SK-N-SH (cell line): ENCODE measurements at regions not wholly inside any gene's neighbourhood (a gene's known extent, or its start where the extent isn't known, plus 50 kb on each side); places are given as distances from the start of the nearest gene placed in this dataset.

Experiments
- CTCF ChIA-PET: fragments of 300-600, 350-600 bp; formaldehyde crosslinking; extraction: SDS; loops from one replicate; lab custom pipeline; 2021; lab: Yijun Ruan, JAX
- POLR2A ChIA-PET: fragments of 350-600 bp; sonication (Branson Sonifier 250); formaldehyde crosslinking; extraction: SDS; loops from one replicate; lab custom pipeline; 2020; ENCODE audit warnings: antibody characterized with exemption, inconsistent platforms; lab: Yijun Ruan, JAX
- DNase-seq: peaks from one replicate; pipeline ENCODE4 v3.0.0; 2012
- H2AFZ ChIP-seq: fragments of 200-600 bp; sonication (generic); 2 replicates; pipeline ENCODE4 v1.8.1; 2016; ENCODE audit warnings: antibody characterized with exemption, mild to moderate bottlenecking, low read depth
- H3F3A ChIP-seq: fragments of 200-600 bp; sonication (generic); replicated peaks from 2 replicates; pipeline ENCODE3; 2016; ENCODE audit warnings: antibody characterized with exemption, mild to moderate bottlenecking; ENCODE audit not compliant: insufficient read depth
- H3K27ac ChIP-seq, 2 experiments: fragments of 200-500 bp in 1 of 2; fragments of 200-600 bp in 1 of 2; sonication (Bioruptor generic) in 1 of 2; sonication (generic), shearing (Covaris generic) in 1 of 2; 2 replicates each; pipeline versions ENCODE4 v1.5.1 to v1.6.1; 2014 to 2016; ENCODE audit warnings: low read depth in 2 of 2, inconsistent platforms in 1 of 2, low read length in 1 of 2, mild to moderate bottlenecking in 1 of 2, mixed read lengths in 1 of 2
- H3K27me3 ChIP-seq: fragments of 200-600 bp; sonication (generic), shearing (Covaris generic); 2 replicates; pipeline ENCODE4 v1.6.1; 2016; ENCODE audit warnings: mixed run types; ENCODE audit not compliant: insufficient read depth
- H3K36me3 ChIP-seq, 2 experiments: fragments of 200-500 bp in 1 of 2; fragments of 200-600 bp in 1 of 2; sonication (Bioruptor generic) in 1 of 2; sonication (generic) in 1 of 2; replicated peaks in 1 of 2; 2 replicates each; pipeline versions ENCODE3 to v1.5.1; 2014 to 2016; ENCODE audit warnings: low read length in 1 of 2, mild to moderate bottlenecking in 1 of 2; ENCODE audit not compliant: insufficient read depth in 2 of 2, control insufficient read depth in 1 of 2
- H3K4me1 ChIP-seq, 2 experiments: fragments of 200-500 bp in 1 of 2; fragments of 200-600 bp in 1 of 2; sonication (Bioruptor generic) in 1 of 2; sonication (generic), shearing (Covaris generic) in 1 of 2; 2 replicates each; pipeline versions ENCODE4 v1.5.1 to v1.6.1; 2014 to 2016; ENCODE audit warnings: low read depth in 1 of 2, low read length in 1 of 2, mixed run types in 1 of 2; ENCODE audit not compliant: insufficient read depth in 2 of 2, control insufficient read depth in 1 of 2
- H3K4me2 ChIP-seq: fragments of 200-600 bp; sonication (generic), shearing (Covaris generic); 2 replicates; pipeline ENCODE4 v1.6.1; 2017; ENCODE audit warnings: mixed run types
- H3K4me3 ChIP-seq, 2 experiments: fragments of 200-500 bp in 1 of 2; fragments of 200-600 bp in 1 of 2; sonication (Bioruptor generic) in 1 of 2; sonication (generic), shearing (Covaris generic) in 1 of 2; 2 replicates each; pipeline versions ENCODE4 v1.5.1 to v1.8.1; 2014 to 2016; ENCODE audit warnings: low read depth in 2 of 2, inconsistent platforms in 1 of 2, low read length in 1 of 2, mild to moderate bottlenecking in 1 of 2, mixed read lengths in 1 of 2, moderate library complexity in 1 of 2
- H3K79me2 ChIP-seq: fragments of 200-600 bp; sonication (generic); 2 replicates; pipeline ENCODE4 v1.8.1; 2017; ENCODE audit warnings: mild to moderate bottlenecking; ENCODE audit not compliant: insufficient read depth
- H3K9ac ChIP-seq: fragments of 200-600 bp; sonication (generic); 2 replicates; pipeline ENCODE4 v1.6.1; 2017; ENCODE audit warnings: mixed run types
- H3K9me2 ChIP-seq: fragments of 200-600 bp; sonication (generic); 2 replicates; pipeline ENCODE4 v1.6.1; 2017; ENCODE audit warnings: mixed run types
- H3K9me3 ChIP-seq: fragments of 200-600 bp; sonication (generic); 2 replicates; pipeline ENCODE4 v1.6.1; 2017; ENCODE audit warnings: mixed run types, mild to moderate bottlenecking, moderate library complexity
- H4K20me1 ChIP-seq: fragments of 200-600 bp; sonication (generic); 2 replicates; pipeline ENCODE4 v1.6.1; 2017; ENCODE audit warnings: mild to moderate bottlenecking, mixed run types; ENCODE audit not compliant: insufficient read depth
- CTCF ChIP-seq: fragments of 200-600 bp; sonication (generic); IDR thresholded peaks from 2 replicates; pipeline ENCODE4 v1.6.1; 2017; ENCODE audit warnings: antibody characterized with exemption, mild to moderate bottlenecking, moderate library complexity
- ELF1 ChIP-seq: IDR thresholded peaks from 2 replicates; pipeline ENCODE4 v1.4.0; 2012
- EP300 ChIP-seq, 2 experiments: IDR thresholded peaks; 2 replicates each; pipeline versions ENCODE4 v1.4.0 to v1.6.1; 2012; ENCODE audit warnings: borderline replicate concordance in 1 of 2, low read depth in 1 of 2, low read length in 1 of 2
- EZH2phosphoT487 ChIP-seq: fragments of 200-600 bp; sonication (generic); IDR thresholded peaks from 2 replicates; pipeline ENCODE4 v1.6.1; 2017; ENCODE audit warnings: low read depth, mixed run types, mild to moderate bottlenecking, antibody characterized with exemption, moderate library complexity, borderline replicate concordance
- FOXJ3 ChIP-seq: sonication (generic); formaldehyde crosslinking; IDR thresholded peaks from 2 replicates; pipeline ENCODE4 v1.5.1; 2020; ENCODE audit warnings: mild to moderate bottlenecking, missing genetic modification reagents
- FOXM1 ChIP-seq: IDR thresholded peaks from 2 replicates; pipeline ENCODE4 v1.4.0; 2012; ENCODE audit warnings: low read depth, mild to moderate bottlenecking
- GABPA ChIP-seq: IDR thresholded peaks from 2 replicates; pipeline ENCODE4 v1.4.0; 2012; ENCODE audit warnings: low read depth, mild to moderate bottlenecking
- GATA2 ChIP-seq: sonication (generic); formaldehyde crosslinking; IDR thresholded peaks from 2 replicates; pipeline ENCODE4 v1.5.0; 2020; ENCODE audit warnings: mild to moderate bottlenecking, missing genetic modification reagents
- IRF3 ChIP-seq: fragments of 150-350 bp; IDR thresholded peaks from 2 replicates; pipeline ENCODE4 v1.6.1; 2016; ENCODE audit warnings: mild to moderate bottlenecking, low read depth, low read length
- JUND ChIP-seq: IDR thresholded peaks from 2 replicates; pipeline ENCODE4 v1.4.0; 2012
- MEF2A ChIP-seq: IDR thresholded peaks from 2 replicates; pipeline ENCODE4 v1.4.0; 2012; ENCODE audit warnings: low read depth, borderline replicate concordance
- MXI1 ChIP-seq: IDR thresholded peaks from 2 replicates; pipeline ENCODE4 v1.6.1; 2012; ENCODE audit warnings: mild to moderate bottlenecking, low read depth, low read length, improper control_type of control experiment
- NRF1 ChIP-seq: IDR thresholded peaks from 2 replicates; pipeline ENCODE4 v1.6.1; 2012; ENCODE audit warnings: low read depth, mild to moderate bottlenecking, low read length
- PBX3 ChIP-seq: IDR thresholded peaks from 2 replicates; pipeline ENCODE4; 2012
- POLR2AphosphoS5 ChIP-seq: IDR thresholded peaks from 2 replicates; pipeline ENCODE4 v1.6.1; 2012; ENCODE audit warnings: low read depth, low read length
- RAD21 ChIP-seq: IDR thresholded peaks from 2 replicates; pipeline ENCODE4 v1.6.1; 2012; ENCODE audit warnings: mild to moderate bottlenecking, low read length
- RFX5 ChIP-seq: IDR thresholded peaks from 2 replicates; pipeline ENCODE4 v1.6.1; 2012; ENCODE audit warnings: mild to moderate bottlenecking, improper control_type of control experiment, low read length
- RXRA ChIP-seq: IDR thresholded peaks from 2 replicates; pipeline ENCODE4 v1.4.0; 2012; ENCODE audit warnings: low read depth, mild to moderate bottlenecking, borderline replicate concordance
- SMC3 ChIP-seq: IDR thresholded peaks from 2 replicates; pipeline ENCODE4 v1.6.1; 2012; ENCODE audit warnings: low read depth, low read length, improper control_type of control experiment
- TAF1 ChIP-seq: IDR thresholded peaks from 2 replicates; pipeline ENCODE4 v1.6.1; 2012; ENCODE audit warnings: low read depth, mild to moderate bottlenecking, low read length, moderate library complexity, borderline replicate concordance
- TCF12 ChIP-seq: IDR thresholded peaks from 2 replicates; pipeline ENCODE4 v1.4.0; 2012
- USF1 ChIP-seq: IDR thresholded peaks from 2 replicates; pipeline ENCODE4 v1.4.0; 2012; ENCODE audit warnings: low read depth, borderline replicate concordance
- USF2 ChIP-seq: fragments of 150-350 bp; IDR thresholded peaks from 2 replicates; pipeline ENCODE4 v1.6.1; 2017; ENCODE audit warnings: antibody characterized with exemption, low read length, low read depth, borderline replicate concordance
- WGBS: methylation state at CpG from one replicate; pipeline ENCODE4 v1.1.6; 2017; ENCODE audit warnings: low lambda C conversion rate; 5-methylcytosine and 5-hydroxymethylcytosine counted together

GRCh38 chr10:65708057-65708456 is 1217.8 kb upstream of the LRRTM3 start:
- Histone ChIP-seq H3K9me3 (no peaks in the 10 kb centered on the region), H3F3A (no peaks in the 10 kb centered on the region), H4K20me1 (no peaks in the 10 kb centered on the region), H3K9ac (no peak overlapping the region), H3K4me2 (no peak overlapping the region), H3K9me2 (no peaks in the 10 kb centered on the region; the same call in 1 of the 2 replicates), H3K27ac (no peak overlapping the region), H3K4me3 (no peak overlapping the region), H3K4me1 (no peaks in the 10 kb centered on the region), H3K27me3 (no peaks in the 10 kb centered on the region), H2AFZ (no peak overlapping the region), H3K36me3 (no peaks in the 10 kb centered on the region), H3K79me2 (no peaks in the 10 kb centered on the region)
- TF ChIP-seq TAF1 (no peak), ELF1 (no peak), EZH2phosphoT487 (no peak), NRF1 (no peak), SMC3 (no peak), FOXJ3 (no peak), TCF12 (no peak), POLR2AphosphoS5 (no peak), RAD21 (no peak), USF2 (no peak), EP300 (IDR thresholded peaks at IDR 0.05; ENCODE audit: borderline replicate concordance in 1 of 2, low read depth in 1 of 2, low read length in 1 of 2) (no peak), MEF2A (no peak), FOXM1 (no peak), MXI1 (no peak), RXRA (no peak), USF1 (no peak)
- 29% methylated on average over 1 of the region's 1 CpG for WGBS
- ChIA-PET CTCF (interaction anchor here (1.0 kb wide), 1 partner anchor 30 kb away, joined by 3 read pairs; no protein-coding TSS in a partner anchor), POLR2A (no interaction called here)
- DNase-seq: no peak

- H3K4me3 ChIP-seq: no peak overlapping the region
- H3F3A ChIP-seq: no peaks in the 10 kb centered on the region
- DNase-seq: no peak
- H3K27ac ChIP-seq: no peak overlapping the region
- H3K79me2 ChIP-seq: no peaks in the 10 kb centered on the region
- WGBS: 74% methylated on average over 3 of the region's 3 CpGs
- no peaks in the 10 kb centered on the region for H3K36me3 ChIP-seq
- H3K4me2 ChIP-seq: no peak overlapping the region
- no peak overlapping the region for H3K9ac ChIP-seq
- H4K20me1 ChIP-seq: no peaks in the 10 kb centered on the region
- no peaks in the 10 kb centered on the region for H3K27me3 ChIP-seq
- POLR2A ChIA-PET: no interaction called here
- CTCF ChIA-PET: interaction anchor here (0.6 kb wide), 1 partner anchor 519 kb away, joined by 3 read pairs; no protein-coding TSS in a partner anchor
- H3K9me2 ChIP-seq: no peaks in the 10 kb centered on the region
- no peaks in the 10 kb centered on the region for H3K4me1 ChIP-seq
- no peak overlapping the region for H2AFZ ChIP-seq
- H3K9me3 ChIP-seq: no peaks in the 10 kb centered on the region
- TF ChIP-seq FOXM1 (no peak), USF1 (no peak), IRF3 (no peak), JUND (no peak), CTCF (no peak), PBX3 (no peak), USF2 (no peak), GATA2 (CRISPR knock-in tag) (no peak), GABPA (no peak), RFX5 (no peak), MXI1 (no peak)
Measured at GRCh38 chr10:65710306-65710705, 1215.5 kb upstream of the LRRTM3 start.
